GM12891 (cell line): ENCODE measurements at regions not wholly inside any gene's neighbourhood (a gene's known extent, or its start where the extent isn't known, plus 50 kb on each side); places are given as distances from the start of the nearest gene placed in this dataset.

ENCODE experiments used
- POLR2A ChIP-seq: IDR thresholded peaks from 2 replicates; pipeline ENCODE4 v1.6.1; 2011; ENCODE audit warnings: low read depth, low read length, control low read depth
- POLR2AphosphoS5 ChIP-seq: IDR thresholded peaks from 2 replicates; pipeline ENCODE4 v1.6.1; 2011; ENCODE audit warnings: low read depth, low read length, control low read depth
- SPI1 ChIP-seq: IDR thresholded peaks from 2 replicates; pipeline ENCODE4 v1.6.1; 2011; ENCODE audit warnings: low read depth, low read length, control low read depth

GRCh38 chr2:204024503-204024902, 87.9 kb downstream of the ICOS start:
- TF ChIP-seq POLR2A (no peak), SPI1 (no peak), POLR2AphosphoS5 (no peak)
